ENCODE measurements at regions not wholly inside any gene's neighbourhood (a gene's known extent, or its start where the extent isn't known, plus 50 kb on each side); places are given as distances from the start of the nearest gene placed in this dataset.
"Not testable (repeated sequence)": the region's sequence is repeated elsewhere in the genome, so short reads cannot be mapped to it uniquely, and the experiment has no call there.

- H3K36me3 ChIP-seq = no peaks in the 10 kb centered on the region
- in situ Hi-C loops (cut with MboI; ENCODE audit: low pct_ligation_motif_present in 1 of 4, low pct_unique_long_range_greater_than_20kb in 1 of 4, low sequenced_read_pairs in 3 of 4) = no loop called here
- TF ChIP-seq POLR2AphosphoS5 (IDR thresholded peaks at IDR 0.05) (no peak), EP300 (IDR thresholded peaks at IDR 0.05; ENCODE audit: low read depth) (no peak), POLR2A (IDR thresholded peaks at IDR 0.05) (no peak), CTCF (IDR thresholded peaks at IDR 0.05) (no peak)
- intact Hi-C loops (cut with DNase I; ENCODE audit: low total_unique reads) = no loop called here
- H3K9me3 ChIP-seq = no peaks in the 10 kb centered on the region
- H3K27ac ChIP-seq = no peak overlapping the region
- no peak for DNase-seq
- no peaks in the 10 kb centered on the region for H3K4me1 ChIP-seq
- H3K27me3 ChIP-seq = no peaks in the 10 kb centered on the region
- 53 to 74% methylated on average over 4 of the region's 4 CpGs for WGBS, 2 donors (ENCODE audit: low coverage in 1 of 2)
- no peak overlapping the region for H3K4me3 ChIP-seq
Observed at GRCh38 chr3:107222907-107223306, 154.3 kb upstream of the CCDC54 start.

GRCh38 chr3:107224026-107224596 lies 153.1 kb upstream of the CCDC54 start:
- 46 to 57% methylated on average over 2 of the region's 2 CpGs for WGBS, 2 donors (ENCODE audit: low coverage in 1 of 2)
- in situ Hi-C loops (cut with MboI; ENCODE audit: low pct_ligation_motif_present in 1 of 4, low pct_unique_long_range_greater_than_20kb in 1 of 4, low sequenced_read_pairs in 3 of 4) = no loop called here

GRCh38 chr3:107227091-107227490 lies 150.1 kb upstream of the CCDC54 start:
- H3K36me3 ChIP-seq = no peaks in the 10 kb centered on the region
- no peaks in the 10 kb centered on the region for H3K27me3 ChIP-seq
- no peaks in the 10 kb centered on the region for H3K9me3 ChIP-seq
- TF ChIP-seq POLR2AphosphoS5 (IDR thresholded peaks at IDR 0.05) (no peak), CTCF (IDR thresholded peaks at IDR 0.05) (no peak), EP300 (IDR thresholded peaks at IDR 0.05; ENCODE audit: low read depth) (no peak), POLR2A (IDR thresholded peaks at IDR 0.05) (no peak)
- H3K27ac ChIP-seq = no peak overlapping the region
- intact Hi-C loops (cut with DNase I; ENCODE audit: low total_unique reads) (no loop called here), in situ Hi-C loops (cut with MboI; ENCODE audit: low pct_ligation_motif_present in 1 of 4, low pct_unique_long_range_greater_than_20kb in 1 of 4, low sequenced_read_pairs in 3 of 4) (loop anchor here in 1 of 4 donors (25.0 kb wide), 1 partner anchor 510 kb away; no protein-coding TSS in a partner anchor)
- no peaks in the 10 kb centered on the region for H3K4me1 ChIP-seq
- H3K4me3 ChIP-seq = no peak overlapping the region
- WGBS, 2 donors (ENCODE audit: low coverage in 1 of 2) = 70 to 78% methylated on average over 1 of the region's 1 CpG
- no peak for DNase-seq

More at GRCh38 chr3:107224026-107224596, 153.1 kb upstream of the CCDC54 start:
- Histone ChIP-seq H3K4me1 (no peaks in the 10 kb centered on the region), H3K36me3 (no peaks in the 10 kb centered on the region), H3K9me3 (no peaks in the 10 kb centered on the region), H3K4me3 (no peak overlapping the region), H3K27ac (no peak overlapping the region), H3K27me3 (no peaks in the 10 kb centered on the region)
- DNase-seq = no peak
- intact Hi-C loops (cut with DNase I; ENCODE audit: low total_unique reads) = no loop called here
- TF ChIP-seq POLR2A (IDR thresholded peaks at IDR 0.05) = no peak
- no peak for TF ChIP-seq POLR2AphosphoS5 (IDR thresholded peaks at IDR 0.05)
- TF ChIP-seq EP300 (IDR thresholded peaks at IDR 0.05; ENCODE audit: low read depth) = no peak
- TF ChIP-seq CTCF (IDR thresholded peaks at IDR 0.05) = no peak

GRCh38 chr3:107233877-107234276 lies 143.4 kb upstream of the CCDC54 start:
- WGBS, 2 donors (ENCODE audit: low coverage in 1 of 2) = 99% methylated on average over 4 of the region's 4 CpGs; no CpG with 5 or more reads in 1 of the 2 donors
- H3K4me3 ChIP-seq; intact Hi-C loops (cut with DNase I; ENCODE audit: low total_unique reads); H3K36me3 ChIP-seq; H3K27me3 ChIP-seq; DNase-seq; H3K27ac ChIP-seq; H3K9me3 ChIP-seq: not testable (repeated sequence)
- in situ Hi-C loops (cut with MboI; ENCODE audit: low pct_ligation_motif_present in 1 of 4, low pct_unique_long_range_greater_than_20kb in 1 of 4, low sequenced_read_pairs in 3 of 4) = loop anchor here in 2 of 4 donors (10.0 to 25.0 kb wide), 2 partner anchors 503 to 611 kb away; no protein-coding TSS in a partner anchor
- H3K4me1 ChIP-seq = peaks cover 0 to 14% (median 0%) of the 10 kb centered on the region in 4 donors

Measured in transverse colon (tissue), 4 donors.